ENCODE measurements at regions not wholly inside any gene's neighbourhood (a gene's known extent, or its start where the extent isn't known, plus 50 kb on each side); places are given as distances from the start of the nearest gene placed in this dataset.

- H3K27me3 Mint-ChIP-seq, result no peaks in the 10 kb centered on the region
- peaks cover 23% of the 10 kb centered on the region for H3K9me3 Mint-ChIP-seq (ENCODE audit: low read depth)
- H3K36me3 Mint-ChIP-seq (ENCODE audit: insufficient read depth), result peaks cover 2% of the 10 kb centered on the region
- no peak overlapping the region for H3K4me3 Mint-ChIP-seq (ENCODE audit: low read depth)
- no peaks in the 10 kb centered on the region for H3K4me1 Mint-ChIP-seq (ENCODE audit: low read depth)
- H3K27ac Mint-ChIP-seq, result no peak overlapping the region
- no peak for DNase-seq (ENCODE audit: low spot score, unreplicated experiment)
- no peak for TF ChIP-seq CTCF (IDR thresholded peaks at IDR 0.05; ENCODE audit: unreplicated experiment)
Observed at GRCh38 chr3:116618930-116619329, 90.6 kb upstream of the TUSC7 start.

- TF ChIP-seq CTCF (IDR thresholded peaks at IDR 0.05; ENCODE audit: unreplicated experiment), result no peak
- DNase-seq (ENCODE audit: low spot score, unreplicated experiment), result no peak
- H3K27me3 Mint-ChIP-seq, result no peaks in the 10 kb centered on the region
- peaks cover 11% of the 10 kb centered on the region for H3K4me1 Mint-ChIP-seq (ENCODE audit: low read depth)
- no peak overlapping the region for H3K4me3 Mint-ChIP-seq (ENCODE audit: low read depth)
- peaks cover 3% of the 10 kb centered on the region for H3K36me3 Mint-ChIP-seq (ENCODE audit: insufficient read depth)
- peaks cover 19% of the 10 kb centered on the region for H3K9me3 Mint-ChIP-seq (ENCODE audit: low read depth)
- no peak overlapping the region for H3K27ac Mint-ChIP-seq
Observed at GRCh38 chr3:116630494-116630893, 79.1 kb upstream of the TUSC7 start.

GRCh38 chr3:116639641-116640040 lies 69.9 kb upstream of the TUSC7 start:
- Mint-ChIP-seq H3K27ac (no peak overlapping the region), H3K4me1 (ENCODE audit: low read depth) (peaks cover 5% of the 10 kb centered on the region), H3K9me3 (ENCODE audit: low read depth) (no peaks in the 10 kb centered on the region), H3K27me3 (no peaks in the 10 kb centered on the region), H3K36me3 (ENCODE audit: insufficient read depth) (no peaks in the 10 kb centered on the region), H3K4me3 (ENCODE audit: low read depth) (no peak overlapping the region)
- DNase-seq (ENCODE audit: low spot score, unreplicated experiment), result no peak
- no peak for TF ChIP-seq CTCF (IDR thresholded peaks at IDR 0.05; ENCODE audit: unreplicated experiment)

GRCh38 chr3:116640109-116640508 lies 69.5 kb upstream of the TUSC7 start:
- Mint-ChIP-seq H3K4me3 (ENCODE audit: low read depth) (no peak overlapping the region), H3K27ac (no peak overlapping the region), H3K4me1 (ENCODE audit: low read depth) (peaks cover under 1% of the 10 kb centered on the region), H3K27me3 (no peaks in the 10 kb centered on the region), H3K36me3 (ENCODE audit: insufficient read depth) (no peaks in the 10 kb centered on the region), H3K9me3 (ENCODE audit: low read depth) (no peaks in the 10 kb centered on the region)
- no peak for DNase-seq (ENCODE audit: low spot score, unreplicated experiment)
- TF ChIP-seq CTCF (IDR thresholded peaks at IDR 0.05; ENCODE audit: unreplicated experiment), result no peak

- H3K4me1 Mint-ChIP-seq (ENCODE audit: low read depth), result no peaks in the 10 kb centered on the region
- H3K9me3 Mint-ChIP-seq (ENCODE audit: low read depth), result no peaks in the 10 kb centered on the region
- H3K36me3 Mint-ChIP-seq (ENCODE audit: insufficient read depth), result no peaks in the 10 kb centered on the region
- no peak overlapping the region for H3K4me3 Mint-ChIP-seq (ENCODE audit: low read depth)
- no peak overlapping the region for H3K27ac Mint-ChIP-seq
- no peak for DNase-seq (ENCODE audit: low spot score, unreplicated experiment)
- H3K27me3 Mint-ChIP-seq, result no peaks in the 10 kb centered on the region
- TF ChIP-seq CTCF (IDR thresholded peaks at IDR 0.05; ENCODE audit: unreplicated experiment), result no peak
Observed at GRCh38 chr3:116643001-116643400, 66.6 kb upstream of the TUSC7 start.

Data from progenitor cell of endocrine pancreas (in vitro differentiated cells).